Testis (tissue), 2 donors: ENCODE measurements at regions not wholly inside any gene's neighbourhood (a gene's known extent, or its start where the extent isn't known, plus 50 kb on each side); places are given as distances from the start of the nearest gene placed in this dataset.

Source experiments
- DNase-seq: peaks from one replicate; pipeline ENCODE4 v3.0.0-alpha.2; 2019
- H3K27ac ChIP-seq, 2 donors: fragments of 200-600 bp; sonication (generic); one replicate each; pipeline ENCODE4 v1.5.1; 2019
- H3K27me3 ChIP-seq: fragments of 200-600 bp; sonication (generic); one replicate; pipeline ENCODE4 v1.5.1; 2019
- H3K36me3 ChIP-seq: fragments of 200-600 bp; sonication (generic); one replicate; pipeline ENCODE4 v1.5.1; 2017; ENCODE audit warnings: low read depth; ENCODE audit errors: missing control alignments
- H3K4me1 ChIP-seq: fragments of 200-600 bp; sonication (generic); one replicate; pipeline ENCODE4 v1.5.1; 2019
- H3K4me3 ChIP-seq, 2 donors: fragments of 200-600 bp; sonication (generic); one replicate each; pipeline ENCODE4 v1.5.1; 2017 to 2019
- H3K9me3 ChIP-seq: fragments of 200-600 bp; sonication (generic); one replicate; pipeline ENCODE4 v1.5.1; 2017
- POLR2A ChIP-seq: fragments of 450-650 bp; IDR thresholded peaks from one replicate; pipeline ENCODE4 v1.6.1; 2017; ENCODE audit warnings: antibody characterized with exemption, mild to moderate bottlenecking, moderate library complexity
- WGBS, 2 donors: methylation state at CpG; one replicate each; pipeline ENCODE4 v1.1.5; 2018; 5-methylcytosine and 5-hydroxymethylcytosine counted together
- intact Hi-C: fragments of 100-400 bp; cut with DNase I; formaldehyde crosslinking; loops from one replicate; pipeline ENCODE4 v1.15.1; 2023; ENCODE audit warnings: low total_unique reads
- TF ChIP-seq, protein P1 (sequence below), 3 experiments: fragments of 450-650 bp in 2 of 3; fragments of 200-600 bp in 1 of 3; sonication (generic) in 1 of 3; IDR thresholded peaks; one replicate each; pipeline ENCODE4 v1.5.1; 2016 to 2019; ENCODE audit warnings: antibody characterized with exemption in 3 of 3, mild to moderate bottlenecking in 2 of 3, moderate library complexity in 1 of 3

DNA sequence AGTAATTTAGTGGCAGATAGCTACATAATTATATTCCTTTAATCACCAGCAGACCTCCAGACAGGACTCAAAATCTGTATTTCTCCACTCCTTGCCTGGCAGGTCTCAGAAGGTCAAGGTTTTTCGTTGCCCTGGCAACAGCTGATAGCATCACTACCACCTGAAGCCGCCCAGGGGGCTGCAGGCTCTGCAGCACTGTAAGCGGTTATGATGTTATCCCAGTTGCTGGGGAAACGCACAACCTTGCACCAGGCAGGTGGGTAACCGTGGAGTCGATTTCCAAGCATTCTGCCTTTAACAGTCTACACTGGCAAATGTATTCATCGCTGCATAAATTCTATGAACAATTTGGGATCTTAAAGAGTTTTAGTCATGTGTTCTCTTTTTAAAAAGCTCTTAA, 756.3 kb downstream of the NTRK3 start:
- Histone ChIP-seq H3K36me3 (no peaks in the 10 kb centered on the region), H3K9me3 (no peaks in the 10 kb centered on the region), H3K27ac (no peak overlapping the region), H3K27me3 (no peaks in the 10 kb centered on the region), H3K4me1 (no peaks in the 10 kb centered on the region), H3K4me3 (no peak overlapping the region)
- TF ChIP-seq, protein P1, sequence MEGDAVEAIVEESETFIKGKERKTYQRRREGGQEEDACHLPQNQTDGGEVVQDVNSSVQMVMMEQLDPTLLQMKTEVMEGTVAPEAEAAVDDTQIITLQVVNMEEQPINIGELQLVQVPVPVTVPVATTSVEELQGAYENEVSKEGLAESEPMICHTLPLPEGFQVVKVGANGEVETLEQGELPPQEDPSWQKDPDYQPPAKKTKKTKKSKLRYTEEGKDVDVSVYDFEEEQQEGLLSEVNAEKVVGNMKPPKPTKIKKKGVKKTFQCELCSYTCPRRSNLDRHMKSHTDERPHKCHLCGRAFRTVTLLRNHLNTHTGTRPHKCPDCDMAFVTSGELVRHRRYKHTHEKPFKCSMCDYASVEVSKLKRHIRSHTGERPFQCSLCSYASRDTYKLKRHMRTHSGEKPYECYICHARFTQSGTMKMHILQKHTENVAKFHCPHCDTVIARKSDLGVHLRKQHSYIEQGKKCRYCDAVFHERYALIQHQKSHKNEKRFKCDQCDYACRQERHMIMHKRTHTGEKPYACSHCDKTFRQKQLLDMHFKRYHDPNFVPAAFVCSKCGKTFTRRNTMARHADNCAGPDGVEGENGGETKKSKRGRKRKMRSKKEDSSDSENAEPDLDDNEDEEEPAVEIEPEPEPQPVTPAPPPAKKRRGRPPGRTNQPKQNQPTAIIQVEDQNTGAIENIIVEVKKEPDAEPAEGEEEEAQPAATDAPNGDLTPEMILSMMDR (IDR thresholded peaks at IDR 0.05) = no peak
- TF ChIP-seq POLR2A = no peak
- no peak for DNase-seq
- 67 to 72% methylated on average over 7 of the region's 7 CpGs for WGBS, 2 donors
- intact Hi-C loops = no loop called here

DNA sequence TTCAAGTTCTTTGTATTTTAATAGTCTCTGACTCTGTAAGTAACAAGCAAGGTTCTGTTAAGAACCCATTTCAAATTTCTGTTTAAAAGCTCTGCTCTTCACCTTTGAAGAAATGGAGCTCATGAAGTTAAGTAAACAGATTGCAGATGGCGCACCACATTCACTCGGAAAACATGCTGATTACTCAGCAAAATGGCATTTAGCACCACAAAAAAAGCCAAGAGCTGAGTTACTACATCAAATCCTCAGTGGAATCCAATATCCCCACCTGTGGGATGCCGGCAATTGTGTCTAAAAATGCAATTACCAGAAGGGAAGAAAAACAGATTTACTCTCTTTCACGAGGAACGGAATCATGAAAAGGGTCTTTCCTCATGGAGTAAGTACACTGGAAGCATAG, 758.0 kb downstream of the NTRK3 start:
- no peak for DNase-seq
- TF ChIP-seq, protein P1 (IDR thresholded peaks at IDR 0.05) = no peak
- no peak for TF ChIP-seq POLR2A
- WGBS, 2 donors = 83 to 88% methylated on average over 5 of the region's 5 CpGs

DNA sequence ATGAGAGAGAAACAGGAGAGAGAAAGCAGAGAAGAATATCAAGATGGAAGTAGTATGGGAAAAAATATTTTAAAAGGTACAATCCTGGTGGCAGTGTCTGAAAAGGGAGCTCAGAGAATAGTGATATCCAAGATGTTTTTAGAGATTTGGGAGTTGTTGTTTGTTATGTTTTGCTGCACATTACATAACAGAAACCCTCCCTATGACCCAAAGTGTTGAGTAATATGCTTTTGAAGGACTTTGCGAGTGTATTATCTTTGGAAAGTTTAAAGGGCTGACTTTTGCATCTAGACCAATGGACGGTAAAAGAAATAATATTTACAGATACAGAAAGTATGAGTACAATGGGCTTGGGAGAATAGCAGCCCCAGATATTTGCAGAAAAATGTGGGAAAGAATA, 759.7 kb downstream of the NTRK3 start:
- no peak overlapping the region for H3K27ac ChIP-seq
- H3K27me3 ChIP-seq = no peaks in the 10 kb centered on the region
- 38 to 48% methylated on average over 2 of the region's 2 CpGs for WGBS, 2 donors
- H3K4me3 ChIP-seq = no peak overlapping the region
- DNase-seq = no peak
- TF ChIP-seq, protein P1 (IDR thresholded peaks at IDR 0.05) = no peak
- no peak for TF ChIP-seq POLR2A
- intact Hi-C loops = no loop called here
- no peaks in the 10 kb centered on the region for H3K4me1 ChIP-seq
- no peaks in the 10 kb centered on the region for H3K36me3 ChIP-seq
- H3K9me3 ChIP-seq = no peaks in the 10 kb centered on the region

More for the DNA sequence above, 758.0 kb downstream of the NTRK3 start:
- H3K4me3 ChIP-seq = no peak overlapping the region
- H3K9me3 ChIP-seq = no peaks in the 10 kb centered on the region
- intact Hi-C loops = no loop called here
- no peaks in the 10 kb centered on the region for H3K36me3 ChIP-seq
- H3K27me3 ChIP-seq = no peaks in the 10 kb centered on the region
- H3K27ac ChIP-seq = no peak overlapping the region
- no peaks in the 10 kb centered on the region for H3K4me1 ChIP-seq

DNA sequence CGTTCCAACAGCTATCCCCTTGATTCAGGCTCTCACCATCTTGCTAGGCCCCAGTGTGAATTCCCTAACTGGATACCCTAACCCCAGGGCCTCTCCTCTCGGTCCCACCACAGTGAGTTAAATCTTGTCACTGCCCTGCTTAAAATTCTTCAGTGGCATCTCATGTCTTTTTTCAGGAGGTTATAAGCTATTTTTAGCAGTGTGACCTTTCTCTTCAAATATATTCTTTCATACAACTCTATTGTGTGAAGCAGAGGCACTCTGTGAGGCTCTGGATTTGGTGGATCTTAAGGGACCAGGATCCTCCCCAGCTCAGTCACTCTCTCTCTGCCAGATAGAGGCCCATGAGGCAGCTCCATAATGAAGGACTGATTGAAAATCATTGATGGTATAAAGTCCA, 760.4 kb downstream of the NTRK3 start:
- intact Hi-C loops = no loop called here
- H3K4me3 ChIP-seq = no peak overlapping the region
- no peak for DNase-seq
- whole genome bisulfite sequencing, 2 donors = 83 to 94% methylated on average over 2 of the region's 2 CpGs
- no peaks in the 10 kb centered on the region for H3K36me3 ChIP-seq
- no peaks in the 10 kb centered on the region for H3K27me3 ChIP-seq
- H3K27ac ChIP-seq = no peak overlapping the region
- no peaks in the 10 kb centered on the region for H3K4me1 ChIP-seq
- TF ChIP-seq, protein P1 (IDR thresholded peaks at IDR 0.05) = no peak
- no peak for TF ChIP-seq POLR2A
- H3K9me3 ChIP-seq = no peaks in the 10 kb centered on the region

DNA sequence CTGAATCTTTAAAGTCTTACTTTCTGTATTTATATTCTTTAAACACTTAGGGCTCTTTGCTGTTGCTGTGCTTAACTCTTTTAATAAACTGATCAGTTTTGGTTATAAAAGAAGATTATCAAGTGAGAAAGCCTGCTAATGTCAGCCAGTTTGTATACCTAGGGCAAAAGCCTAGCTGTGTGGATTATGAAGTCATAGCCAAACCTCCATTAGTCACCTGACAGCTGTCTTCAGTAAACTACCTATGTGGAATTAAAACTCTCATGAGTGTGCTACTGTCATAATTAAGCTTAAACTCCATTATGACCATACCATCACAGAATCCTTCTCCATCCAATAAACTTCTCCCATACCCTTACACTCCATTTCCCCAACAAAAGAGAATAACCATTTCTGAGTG, 762.7 kb downstream of the NTRK3 start:
- no peaks in the 10 kb centered on the region for H3K4me1 ChIP-seq
- intact Hi-C loops = no loop called here

More for the DNA sequence above, 762.7 kb downstream of the NTRK3 start:
- Histone ChIP-seq H3K36me3 (no peaks in the 10 kb centered on the region), H3K9me3 (no peaks in the 10 kb centered on the region), H3K4me3 (no peak overlapping the region), H3K27ac (no peak overlapping the region), H3K27me3 (no peaks in the 10 kb centered on the region)
- no peak for DNase-seq
- TF ChIP-seq POLR2A = no peak
- TF ChIP-seq, protein P1 (IDR thresholded peaks at IDR 0.05) = no peak
